Adipocyte (in vitro differentiated cells): ENCODE measurements at regions not wholly inside any gene's neighbourhood (a gene's known extent, or its start where the extent isn't known, plus 50 kb on each side); places are given as distances from the start of the nearest gene placed in this dataset.

Source experiments
- DNase-seq: peaks from one replicate; pipeline ENCODE4 v3.0.0-alpha.2; 2015; ENCODE audit warnings: low read depth
- H3K27me3 ChIP-seq: replicated peaks from 2 replicates; pipeline ENCODE4 v1.7.0; 2013; ENCODE audit warnings: mild to moderate bottlenecking, low read length, moderate library complexity; ENCODE audit not compliant: control insufficient read depth, insufficient read depth
- H3K36me3 ChIP-seq: 2 replicates; pipeline ENCODE4 v1.7.0; 2013; ENCODE audit warnings: low read length, mild to moderate bottlenecking, moderate library complexity; ENCODE audit not compliant: control insufficient read depth, insufficient read depth, severe bottlenecking
- H3K4me1 ChIP-seq: 2 replicates; pipeline ENCODE4 v1.7.0; 2013; ENCODE audit warnings: mild to moderate bottlenecking, low read length, moderate library complexity; ENCODE audit not compliant: control insufficient read depth, insufficient read depth
- H3K4me3 ChIP-seq: 2 replicates; pipeline ENCODE4 v1.7.0; 2013; ENCODE audit warnings: mild to moderate bottlenecking, low read length, moderate library complexity
- H3K9ac ChIP-seq: 2 replicates; pipeline ENCODE4 v1.7.0; 2013; ENCODE audit warnings: mild to moderate bottlenecking, low read length, moderate library complexity
- H3K9me3 ChIP-seq: 2 replicates; pipeline ENCODE4 v1.7.0; 2013; ENCODE audit warnings: mild to moderate bottlenecking, low read length, moderate library complexity; ENCODE audit not compliant: control insufficient read depth

GRCh38 chr2:60000686-60001085 is 552.8 kb downstream of the BCL11A start:
- Histone ChIP-seq H3K9me3 (no peaks in the 10 kb centered on the region), H3K4me3 (no peak overlapping the region), H3K4me1 (no peaks in the 10 kb centered on the region), H3K9ac (no peak overlapping the region), H3K27me3 (no peaks in the 10 kb centered on the region), H3K36me3 (no peaks in the 10 kb centered on the region)
- no peak for DNase-seq

GRCh38 chr2:59998324-59998723 is 555.1 kb downstream of the BCL11A start:
- no peaks in the 10 kb centered on the region for H3K4me1 ChIP-seq
- H3K4me3 ChIP-seq = no peak overlapping the region
- no peaks in the 10 kb centered on the region for H3K27me3 ChIP-seq
- DNase-seq = no peak
- no peaks in the 10 kb centered on the region for H3K9me3 ChIP-seq
- no peaks in the 10 kb centered on the region for H3K36me3 ChIP-seq
- H3K9ac ChIP-seq = no peak overlapping the region

GRCh38 chr2:59997371-59997770 is 556.1 kb downstream of the BCL11A start:
- Histone ChIP-seq H3K9ac (no peak overlapping the region), H3K9me3 (no peaks in the 10 kb centered on the region)

GRCh38 chr2:59996855-59997254 is 556.6 kb downstream of the BCL11A start:
- H3K36me3 ChIP-seq = no peaks in the 10 kb centered on the region
- H3K4me3 ChIP-seq = no peak overlapping the region
- no peaks in the 10 kb centered on the region for H3K9me3 ChIP-seq
- no peak for DNase-seq
- H3K27me3 ChIP-seq = no peaks in the 10 kb centered on the region
- no peaks in the 10 kb centered on the region for H3K4me1 ChIP-seq
- no peak overlapping the region for H3K9ac ChIP-seq

More at GRCh38 chr2:59997371-59997770, 556.1 kb downstream of the BCL11A start:
- no peaks in the 10 kb centered on the region for H3K36me3 ChIP-seq
- no peaks in the 10 kb centered on the region for H3K4me1 ChIP-seq
- no peak overlapping the region for H3K4me3 ChIP-seq
- H3K27me3 ChIP-seq = no peaks in the 10 kb centered on the region
- DNase-seq = no peak

GRCh38 chr2:59993726-59994125 is 559.7 kb downstream of the BCL11A start:
- no peak for DNase-seq
- Histone ChIP-seq H3K36me3 (no peaks in the 10 kb centered on the region), H3K27me3 (no peaks in the 10 kb centered on the region), H3K9ac (no peak overlapping the region), H3K4me1 (no peaks in the 10 kb centered on the region), H3K9me3 (no peaks in the 10 kb centered on the region), H3K4me3 (no peak overlapping the region)

GRCh38 chr2:59988341-59988740 is 565.1 kb downstream of the BCL11A start:
- no peaks in the 10 kb centered on the region for H3K36me3 ChIP-seq
- no peaks in the 10 kb centered on the region for H3K4me1 ChIP-seq
- no peak for DNase-seq

GRCh38 chr2:59986511-59986910 is 566.9 kb downstream of the BCL11A start:
- no peak for DNase-seq
- H3K27me3 ChIP-seq = no peaks in the 10 kb centered on the region
- no peaks in the 10 kb centered on the region for H3K9me3 ChIP-seq
- no peaks in the 10 kb centered on the region for H3K4me1 ChIP-seq
- no peaks in the 10 kb centered on the region for H3K36me3 ChIP-seq
- no peak overlapping the region for H3K9ac ChIP-seq
- H3K4me3 ChIP-seq = no peak overlapping the region

More at GRCh38 chr2:59988341-59988740, 565.1 kb downstream of the BCL11A start:
- Histone ChIP-seq H3K27me3 (no peaks in the 10 kb centered on the region), H3K9me3 (no peaks in the 10 kb centered on the region), H3K9ac (no peak overlapping the region), H3K4me3 (no peak overlapping the region)

- Histone ChIP-seq H3K4me3 (no peak overlapping the region), H3K36me3 (no peaks in the 10 kb centered on the region), H3K9me3 (no peaks in the 10 kb centered on the region), H3K27me3 (no peaks in the 10 kb centered on the region), H3K4me1 (no peaks in the 10 kb centered on the region), H3K9ac (no peak overlapping the region)
- no peak for DNase-seq
These were observed 567.5 kb downstream of the BCL11A start for GRCh38 chr2:59985923-59986322.

- H3K36me3 ChIP-seq = no peaks in the 10 kb centered on the region
- H3K4me1 ChIP-seq = no peaks in the 10 kb centered on the region
- no peak overlapping the region for H3K4me3 ChIP-seq
- DNase-seq = no peak
- no peaks in the 10 kb centered on the region for H3K9me3 ChIP-seq
- H3K9ac ChIP-seq = no peak overlapping the region
- H3K27me3 ChIP-seq = no peaks in the 10 kb centered on the region
These were observed 579.2 kb downstream of the BCL11A start for GRCh38 chr2:59974051-59974766.

- Histone ChIP-seq H3K27me3 (no peaks in the 10 kb centered on the region), H3K36me3 (no peaks in the 10 kb centered on the region), H3K9me3 (no peaks in the 10 kb centered on the region), H3K9ac (no peak overlapping the region), H3K4me1 (no peaks in the 10 kb centered on the region), H3K4me3 (no peak overlapping the region)
- DNase-seq = no peak
These were observed 584.3 kb downstream of the BCL11A start for GRCh38 chr2:59969161-59969560.

- Histone ChIP-seq H3K9me3 (no peaks in the 10 kb centered on the region), H3K27me3 (no peaks in the 10 kb centered on the region), H3K4me3 (no peak overlapping the region), H3K36me3 (no peaks in the 10 kb centered on the region), H3K4me1 (no peaks in the 10 kb centered on the region), H3K9ac (no peak overlapping the region)
- no peak for DNase-seq
These were observed 585.0 kb downstream of the BCL11A start for GRCh38 chr2:59968441-59968840.

- Histone ChIP-seq H3K27me3 (no peaks in the 10 kb centered on the region), H3K4me1 (no peaks in the 10 kb centered on the region), H3K4me3 (no peak overlapping the region), H3K36me3 (no peaks in the 10 kb centered on the region), H3K9ac (no peak overlapping the region), H3K9me3 (no peaks in the 10 kb centered on the region)
- DNase-seq = no peak
These were observed 585.8 kb downstream of the BCL11A start for GRCh38 chr2:59967691-59968090.
